Activated CD8-positive, alpha-beta T cell treated with anti-CD3 and anti-CD28 coated beads for 36 hours (primary cell): ENCODE measurements at regions not wholly inside any gene's neighbourhood (a gene's known extent, or its start where the extent isn't known, plus 50 kb on each side); places are given as distances from the start of the nearest gene placed in this dataset.

Experiments used
- ATAC-seq: fragments of 200-7000 bp; cut with Tn5 transposase; one replicate; pipeline ENCODE4 v1.10.0; 2021; ENCODE audit warnings: mild to moderate bottlenecking, moderate library complexity
- CTCF ChIA-PET: fragments of 350-600 bp; sonication (Branson Sonifier 250); formaldehyde crosslinking; loops from one replicate; lab custom pipeline; 2021; ENCODE audit warnings: antibody characterized with exemption; lab: Charles Lee
- POLR2A ChIA-PET: fragments of 350-600 bp; sonication (Branson Sonifier 250); formaldehyde crosslinking; loops from one replicate; lab custom pipeline; 2021; ENCODE audit warnings: antibody characterized with exemption; lab: Charles Lee
- DNase-seq: peaks from one replicate; pipeline ENCODE4 v3.0.0-alpha.2; 2020
- H3K27ac Mint-ChIP-seq: one replicate; pipeline ENCODE4 v1.8.0; 2021; ENCODE audit warnings: mild to moderate bottlenecking, mixed read lengths
- H3K27me3 Mint-ChIP-seq: one replicate; pipeline ENCODE4 v1.8.0; 2021; ENCODE audit warnings: mixed read lengths
- H3K36me3 Mint-ChIP-seq: one replicate; pipeline ENCODE4 v1.8.0; 2021; ENCODE audit warnings: low read depth, mixed read lengths
- H3K4me1 Mint-ChIP-seq: one replicate; pipeline ENCODE4 v1.8.0; 2021; ENCODE audit warnings: low read depth, mixed read lengths
- H3K4me3 Mint-ChIP-seq: one replicate; pipeline ENCODE4 v1.8.0; 2021; ENCODE audit warnings: mild to moderate bottlenecking, moderate library complexity, mixed read lengths
- H3K9me3 Mint-ChIP-seq: one replicate; pipeline ENCODE4 v1.8.0; 2021; ENCODE audit warnings: mixed read lengths
- CTCF ChIP-seq: fragments of 200-600 bp; IDR thresholded peaks from one replicate; pipeline ENCODE4 v1.8.0; 2022; ENCODE audit warnings: antibody characterized with exemption, mild to moderate bottlenecking
- intact Hi-C: fragments of 100-400 bp; cut with micrococcal nuclease; formaldehyde crosslinking; loops from one replicate; pipeline ENCODE4 v1.10.0; 2022

GRCh38 chr20:57927376-57927775 is 217.6 kb upstream of the PMEPA1 start:
- ATAC-seq (no peak), DNase-seq (no peak)
- peaks cover 16% of the 10 kb centered on the region for H3K9me3 Mint-ChIP-seq
- intact Hi-C loops = no loop called here
- ChIA-PET POLR2A (no interaction called here), CTCF (no interaction called here)
- H3K27me3 Mint-ChIP-seq = peaks cover 7% of the 10 kb centered on the region
- no peak overlapping the region for H3K27ac Mint-ChIP-seq
- H3K36me3 Mint-ChIP-seq = no peaks in the 10 kb centered on the region
- no peak overlapping the region for H3K4me3 Mint-ChIP-seq
- no peaks in the 10 kb centered on the region for H3K4me1 Mint-ChIP-seq
- no peak for TF ChIP-seq CTCF

GRCh38 chr20:57922706-57923105 is 212.9 kb upstream of the PMEPA1 start:
- Mint-ChIP-seq H3K4me1 (no peaks in the 10 kb centered on the region), H3K27me3 (peaks cover 2% of the 10 kb centered on the region), H3K36me3 (no peaks in the 10 kb centered on the region), H3K9me3 (peaks cover 16% of the 10 kb centered on the region), H3K27ac (no peak overlapping the region), H3K4me3 (no peak overlapping the region)
- no peak for DNase-seq
- intact Hi-C loops = no loop called here
- CTCF ChIA-PET = no interaction called here
- no peak for TF ChIP-seq CTCF
- POLR2A ChIA-PET = no interaction called here
- no peak for ATAC-seq

GRCh38 chr20:57922083-57922482 is 212.3 kb upstream of the PMEPA1 start:
- H3K9me3 Mint-ChIP-seq = peaks cover 16% of the 10 kb centered on the region
- ChIA-PET CTCF (no interaction called here), POLR2A (no interaction called here)
- H3K4me3 Mint-ChIP-seq = no peak overlapping the region
- no peaks in the 10 kb centered on the region for H3K36me3 Mint-ChIP-seq
- H3K4me1 Mint-ChIP-seq = no peaks in the 10 kb centered on the region
- no peak for ATAC-seq
- peaks cover 2% of the 10 kb centered on the region for H3K27me3 Mint-ChIP-seq
- intact Hi-C loops = no loop called here
- no peak for TF ChIP-seq CTCF
- no peak for DNase-seq
- no peak overlapping the region for H3K27ac Mint-ChIP-seq

GRCh38 chr20:57921676-57922075 is 211.9 kb upstream of the PMEPA1 start:
- Mint-ChIP-seq H3K27ac (no peak overlapping the region), H3K36me3 (no peaks in the 10 kb centered on the region), H3K27me3 (peaks cover 2% of the 10 kb centered on the region), H3K4me1 (no peaks in the 10 kb centered on the region), H3K9me3 (peaks cover 15% of the 10 kb centered on the region), H3K4me3 (no peak overlapping the region)
- CTCF ChIA-PET = no interaction called here
- DNase-seq (no peak), ATAC-seq (no peak)
- intact Hi-C loops = no loop called here
- POLR2A ChIA-PET = no interaction called here
- no peak for TF ChIP-seq CTCF

- no peak for TF ChIP-seq CTCF
- H3K36me3 Mint-ChIP-seq = no peaks in the 10 kb centered on the region
- ATAC-seq = no peak
- intact Hi-C loops = no loop called here
- no peaks in the 10 kb centered on the region for H3K4me1 Mint-ChIP-seq
- no peak overlapping the region for H3K27ac Mint-ChIP-seq
- peaks cover 2% of the 10 kb centered on the region for H3K27me3 Mint-ChIP-seq
- H3K4me3 Mint-ChIP-seq = no peak overlapping the region
- peaks cover 9% of the 10 kb centered on the region for H3K9me3 Mint-ChIP-seq
- ChIA-PET CTCF (no interaction called here), POLR2A (no interaction called here)
- DNase-seq = no peak
Measured at GRCh38 chr20:57920971-57921370, 211.2 kb upstream of the PMEPA1 start.
